OCI-LY3 (cell line): ENCODE measurements at regions not wholly inside any gene's neighbourhood (a gene's known extent, or its start where the extent isn't known, plus 50 kb on each side); places are given as distances from the start of the nearest gene placed in this dataset.
A peak's percentile ranks its signal among the peaks of the same experiment; 100 is the strongest.
"Not testable (repeated sequence)": the region's sequence is repeated elsewhere in the genome, so short reads cannot be mapped to it uniquely, and the experiment has no call there.

Experiments used
- H2AFZ ChIP-seq: fragments of 200-600, 300-600 bp; shearing (Covaris generic); 2 replicates; pipeline ENCODE4 v1.6.0; 2014; ENCODE audit warnings: antibody characterized with exemption, low read depth, low read length
- H3K27ac ChIP-seq: fragments of 200-600, 300-600 bp; sonication (generic); 2 replicates; pipeline ENCODE4 v1.5.1; 2014; ENCODE audit warnings: mild to moderate bottlenecking, low read length, moderate library complexity, mixed read lengths
- H3K27me3 ChIP-seq: fragments of 200-600, 300-600 bp; sonication (generic); 2 replicates; pipeline ENCODE4 v1.6.1; 2014; ENCODE audit warnings: low read depth, low read length, mixed read lengths
- H3K36me3 ChIP-seq: fragments of 200-600, 300-600 bp; sonication (generic); replicated peaks from 2 replicates; pipeline ENCODE3; 2014; ENCODE audit warnings: low read depth, low read length, mixed read lengths
- H3K4me1 ChIP-seq: fragments of 300-600, 200-600 bp; sonication (generic); 2 replicates; pipeline ENCODE4 v1.6.1; 2014; ENCODE audit warnings: low read length, mixed read lengths
- H3K4me2 ChIP-seq: fragments of 200-600, 300-600 bp; sonication (generic); 2 replicates; pipeline ENCODE4 v1.6.1; 2014; ENCODE audit warnings: low read length, mixed read lengths
- H3K4me3 ChIP-seq: fragments of 300-600, 200-600 bp; sonication (generic); 2 replicates; pipeline ENCODE4 v1.5.1; 2014; ENCODE audit warnings: antibody characterized with exemption, mild to moderate bottlenecking, low read length, moderate library complexity
- H3K79me2 ChIP-seq: fragments of 300-600, 200-600 bp; shearing (Covaris generic); 2 replicates; pipeline ENCODE4 v1.6.1; 2014; ENCODE audit warnings: mild to moderate bottlenecking, low read length, mixed read lengths
- H3K9ac ChIP-seq: fragments of 300-600, 200-600 bp; shearing (Covaris generic); 2 replicates; pipeline ENCODE4 v1.6.0; 2014; ENCODE audit warnings: mild to moderate bottlenecking, low read length, moderate library complexity
- H3K9me3 ChIP-seq: fragments of 200-600, 300-600 bp; shearing (Covaris generic); 2 replicates; pipeline ENCODE4 v1.6.1; 2014; ENCODE audit warnings: low read length, mixed read lengths; ENCODE audit not compliant: insufficient read depth
- H4K20me1 ChIP-seq: fragments of 200-600, 300-600 bp; sonication (generic); 2 replicates; pipeline ENCODE4 v1.6.1; 2016; ENCODE audit warnings: low read length, mixed read lengths; ENCODE audit not compliant: insufficient read depth

DNA sequence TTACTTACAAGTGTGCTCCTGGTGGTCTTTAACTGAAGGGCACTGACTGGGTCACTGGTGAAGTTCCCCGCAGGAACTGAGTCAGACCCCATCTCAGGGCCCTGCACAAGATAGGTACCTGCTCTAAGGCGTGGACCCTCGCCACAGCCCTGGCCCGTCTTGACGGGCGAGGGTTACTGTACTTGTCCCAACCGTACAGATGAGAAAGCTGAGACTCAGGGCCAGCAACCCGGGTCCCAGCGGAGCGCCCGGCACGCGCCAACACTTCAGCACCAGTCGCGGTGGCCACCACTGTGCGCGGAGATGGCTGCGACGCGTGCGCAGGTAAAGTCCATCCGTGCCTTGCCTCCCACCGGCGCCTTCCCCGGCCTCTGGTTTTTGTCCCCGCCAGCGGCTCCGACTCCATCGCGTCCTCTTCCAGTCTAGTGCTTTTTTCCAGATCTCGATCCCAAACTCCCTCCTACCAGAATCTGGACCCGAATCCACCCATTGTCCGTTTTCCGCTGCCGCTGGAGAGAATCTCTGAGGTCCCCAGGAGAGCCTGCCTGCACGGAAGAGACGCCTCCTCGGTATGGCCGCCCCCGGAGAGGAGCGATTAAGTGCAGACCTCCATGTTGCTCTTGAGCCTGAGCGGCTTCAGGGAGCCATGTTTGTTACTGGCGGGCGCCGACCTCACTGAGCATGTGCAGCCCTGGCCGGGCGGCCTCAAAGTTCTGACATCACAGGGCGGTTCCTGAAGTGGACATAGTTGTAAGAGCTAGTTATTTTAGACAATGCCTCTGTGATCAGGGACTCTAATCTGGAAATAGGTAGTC lies 1707.8 kb downstream of the SPATA31A7 start:
- peak overlapping the region; percentile 66 for H3K9ac ChIP-seq
- H4K20me1 ChIP-seq, H3K79me2 ChIP-seq, H3K36me3 ChIP-seq, H3K27me3 ChIP-seq, H3K4me1 ChIP-seq, H3K9me3 ChIP-seq: not testable (repeated sequence)
- peak overlapping the region; percentile 35 for H3K4me2 ChIP-seq
- peak overlapping the region; percentile 73 for H3K4me3 ChIP-seq
- H3K27ac ChIP-seq = peak overlapping the region; percentile 58
- H2AFZ ChIP-seq = 0 out of 2 replicates have a peak overlapping the region, but pooled peaks have one; percentile 52

DNA sequence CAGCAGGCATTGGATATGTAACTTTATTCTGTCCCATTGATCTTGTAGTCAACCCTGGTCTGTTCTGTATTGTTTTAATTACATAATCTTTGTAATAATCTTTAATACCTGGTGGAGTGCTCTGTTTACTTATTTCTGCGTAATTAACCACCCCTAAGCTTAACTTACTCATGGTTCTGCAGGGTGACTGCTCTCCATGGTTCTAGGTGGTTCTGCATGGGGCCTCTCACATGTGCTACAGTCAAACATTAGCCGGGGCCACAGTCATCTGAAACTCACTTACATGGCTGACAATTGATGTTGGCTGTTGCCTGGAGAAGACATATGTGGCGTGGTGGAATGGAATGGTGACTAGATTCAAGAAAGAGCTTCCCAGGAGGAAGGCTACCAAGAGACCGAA lies 1709.8 kb downstream of the SPATA31A7 start:
- H2AFZ ChIP-seq, H3K27ac ChIP-seq, H3K4me1 ChIP-seq, H3K9me3 ChIP-seq, H3K79me2 ChIP-seq, H3K9ac ChIP-seq, H3K4me3 ChIP-seq, H3K4me2 ChIP-seq, H3K27me3 ChIP-seq, H4K20me1 ChIP-seq, H3K36me3 ChIP-seq: not testable (repeated sequence)

DNA sequence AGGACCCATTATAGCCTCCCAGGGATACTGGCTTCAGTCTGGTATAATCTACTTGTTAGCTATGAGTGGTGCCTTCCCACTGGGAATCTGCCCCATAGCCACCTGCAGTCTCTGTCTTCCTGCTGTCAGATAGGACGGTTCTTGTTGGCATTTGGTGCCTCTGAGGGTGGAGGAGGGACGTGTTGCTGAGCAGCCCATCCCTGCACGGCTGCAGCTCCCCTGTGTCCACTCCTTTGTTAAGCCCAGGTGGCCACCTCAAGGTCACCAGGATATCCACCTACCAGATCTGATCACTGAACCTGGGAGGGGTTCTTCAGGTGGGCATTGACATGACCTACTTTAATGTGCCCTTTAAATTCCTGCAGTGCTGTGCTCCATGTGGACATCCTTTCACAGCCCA lies 1714.2 kb downstream of the SPATA31A7 start:
- not testable (repeated sequence) for H3K9ac ChIP-seq, H3K36me3 ChIP-seq, H3K4me1 ChIP-seq, H2AFZ ChIP-seq, H3K4me3 ChIP-seq, H3K4me2 ChIP-seq, H3K27me3 ChIP-seq, H3K27ac ChIP-seq, H4K20me1 ChIP-seq, H3K79me2 ChIP-seq, H3K9me3 ChIP-seq

DNA sequence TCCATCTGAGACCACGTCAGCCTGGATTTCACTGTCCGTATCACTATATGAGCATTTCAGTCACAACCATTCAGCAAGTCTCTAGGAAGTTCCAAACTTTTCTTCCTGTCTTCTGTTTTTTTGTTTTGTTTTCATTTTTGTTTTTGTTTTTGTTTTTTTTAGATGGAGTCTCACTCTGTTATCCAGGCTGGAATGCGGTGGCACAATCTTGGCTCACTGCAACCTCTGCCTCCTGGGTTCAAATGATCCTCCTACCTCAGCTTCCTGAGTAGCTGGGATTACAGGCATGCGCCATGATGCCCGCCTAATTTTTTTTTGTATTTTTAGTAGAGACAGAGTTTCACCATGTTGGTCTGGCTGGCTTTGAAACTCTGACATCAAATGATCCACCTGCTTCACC lies 1715.9 kb downstream of the SPATA31A7 start:
- not testable (repeated sequence) for H3K4me3 ChIP-seq, H3K9me3 ChIP-seq, H3K36me3 ChIP-seq, H3K79me2 ChIP-seq, H3K27ac ChIP-seq, H3K27me3 ChIP-seq, H3K9ac ChIP-seq, H3K4me1 ChIP-seq, H4K20me1 ChIP-seq, H2AFZ ChIP-seq, H3K4me2 ChIP-seq

DNA sequence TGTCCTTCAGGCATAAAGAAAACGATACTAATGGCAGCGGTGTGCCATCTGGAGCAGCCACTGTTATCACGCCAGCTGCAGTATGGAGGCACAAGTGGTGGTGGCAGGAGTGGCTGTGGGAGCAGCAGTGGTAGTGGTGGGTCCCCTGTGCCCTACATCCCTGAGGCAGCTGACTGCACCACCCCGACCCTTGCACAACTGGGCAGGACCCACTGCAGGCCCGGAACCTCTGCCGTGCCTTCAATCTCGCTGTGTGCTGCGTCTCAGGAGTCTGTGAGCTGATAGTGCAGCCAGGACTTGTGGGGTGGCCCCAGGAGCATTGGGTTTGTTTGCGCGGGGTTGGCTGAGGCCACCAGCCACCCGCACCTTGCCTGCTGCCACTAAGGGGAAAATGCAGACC lies 1718.0 kb downstream of the SPATA31A7 start:
- H3K4me2 ChIP-seq, H3K4me1 ChIP-seq: not testable (repeated sequence)

DNA sequence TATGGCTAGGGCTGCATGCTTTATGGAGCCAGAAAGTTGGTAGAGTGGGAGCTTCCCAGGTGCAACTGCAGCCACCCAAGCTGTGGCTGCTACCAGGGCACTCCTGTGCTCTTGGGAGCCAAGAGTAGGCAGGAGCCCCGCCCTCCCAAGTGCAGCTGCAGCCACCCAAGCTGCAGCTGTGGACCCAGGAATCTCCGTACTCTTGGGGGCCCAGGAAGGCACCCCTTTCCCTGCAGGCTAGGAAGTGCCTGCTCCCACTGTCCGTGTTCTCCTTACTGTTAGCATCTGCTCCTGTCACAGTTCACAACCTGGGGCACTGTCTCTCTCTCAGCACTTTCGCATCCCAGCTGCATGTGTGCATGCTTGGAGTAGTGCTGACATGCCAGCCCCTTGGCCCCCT lies 1718.4 kb downstream of the SPATA31A7 start:
- H3K4me2 ChIP-seq, H3K36me3 ChIP-seq, H3K4me1 ChIP-seq, H3K27ac ChIP-seq, H2AFZ ChIP-seq, H3K9me3 ChIP-seq, H3K4me3 ChIP-seq, H3K27me3 ChIP-seq, H3K79me2 ChIP-seq, H3K9ac ChIP-seq, H4K20me1 ChIP-seq: not testable (repeated sequence)

More for the DNA sequence above, 1718.0 kb downstream of the SPATA31A7 start:
- H3K9ac ChIP-seq, H3K79me2 ChIP-seq, H3K27me3 ChIP-seq, H3K36me3 ChIP-seq, H4K20me1 ChIP-seq, H3K4me3 ChIP-seq, H3K9me3 ChIP-seq, H2AFZ ChIP-seq, H3K27ac ChIP-seq: not testable (repeated sequence)

DNA sequence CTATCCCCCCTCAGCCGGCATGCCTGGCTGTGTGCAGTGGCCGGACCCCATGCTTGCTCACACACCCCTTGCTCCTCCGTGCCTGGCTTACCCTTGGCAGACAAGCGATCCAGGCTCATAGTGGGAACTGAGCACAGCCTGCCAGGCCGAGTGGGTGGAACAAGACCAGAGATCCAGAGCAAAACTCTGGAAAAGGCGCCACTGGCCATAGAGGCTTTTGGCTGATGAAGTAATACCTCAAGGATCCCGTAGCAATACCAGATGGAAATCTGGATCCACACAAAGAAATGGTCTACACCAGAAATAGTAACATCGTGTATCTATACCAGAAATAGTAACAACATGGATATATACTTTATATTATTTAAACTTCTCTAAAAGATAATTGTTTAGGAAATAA lies 1719.6 kb downstream of the SPATA31A7 start:
- not testable (repeated sequence) for H2AFZ ChIP-seq, H3K9me3 ChIP-seq, H3K36me3 ChIP-seq, H3K27me3 ChIP-seq, H3K79me2 ChIP-seq, H4K20me1 ChIP-seq, H3K9ac ChIP-seq, H3K4me1 ChIP-seq, H3K4me3 ChIP-seq, H3K27ac ChIP-seq, H3K4me2 ChIP-seq

DNA sequence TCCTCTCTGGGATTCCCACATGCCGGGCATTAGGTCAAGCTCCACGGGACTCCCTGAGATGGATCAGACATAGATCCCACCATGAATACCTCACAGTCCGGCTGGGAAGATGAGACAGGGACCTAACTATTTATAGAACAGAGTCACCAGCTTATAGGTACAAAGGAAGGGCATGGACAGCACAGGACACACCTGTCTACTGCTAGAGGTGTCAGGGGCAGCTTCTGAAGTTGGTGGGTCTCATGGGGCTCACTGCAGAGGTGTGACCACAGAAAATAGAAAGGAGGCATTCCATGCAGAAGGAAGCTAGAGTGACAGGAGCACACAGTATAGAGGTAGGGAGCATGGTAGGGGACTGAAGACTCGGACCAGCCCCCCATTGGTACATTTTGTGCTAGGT lies 1722.4 kb downstream of the SPATA31A7 start:
- not testable (repeated sequence) for H3K4me2 ChIP-seq, H3K9me3 ChIP-seq, H3K9ac ChIP-seq, H3K4me1 ChIP-seq, H3K27ac ChIP-seq, H3K27me3 ChIP-seq, H3K36me3 ChIP-seq, H3K4me3 ChIP-seq, H3K79me2 ChIP-seq, H4K20me1 ChIP-seq, H2AFZ ChIP-seq

DNA sequence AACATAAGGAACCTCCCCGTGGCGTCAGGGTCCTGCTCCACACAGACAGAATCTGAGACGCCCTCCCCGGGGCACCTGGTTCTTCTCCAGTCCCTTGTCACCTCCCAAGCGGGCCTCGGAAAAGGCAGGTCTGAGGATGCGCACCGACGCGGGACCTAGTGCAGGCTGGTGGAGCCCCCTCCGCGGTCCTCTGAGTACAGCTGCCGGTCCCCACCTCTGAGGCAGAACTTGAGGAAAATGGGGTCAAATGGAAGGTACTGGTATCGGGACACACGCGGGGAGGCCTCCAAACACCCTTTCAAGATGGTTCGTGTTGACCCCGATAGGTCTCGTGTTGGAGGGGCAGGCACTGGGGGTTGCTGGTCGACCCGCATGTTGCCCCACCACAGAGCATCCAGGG lies 1725.3 kb downstream of the SPATA31A7 start:
- not testable (repeated sequence) for H3K27me3 ChIP-seq, H3K9me3 ChIP-seq, H3K36me3 ChIP-seq, H3K9ac ChIP-seq, H4K20me1 ChIP-seq, H3K79me2 ChIP-seq, H3K27ac ChIP-seq, H2AFZ ChIP-seq, H3K4me1 ChIP-seq
- Histone ChIP-seq H3K4me3 (peak overlapping the region; percentile 51; the same call in 1 of the 2 replicates), H3K4me2 (peak overlapping the region; percentile 43; the same call in 1 of the 2 replicates)

DNA sequence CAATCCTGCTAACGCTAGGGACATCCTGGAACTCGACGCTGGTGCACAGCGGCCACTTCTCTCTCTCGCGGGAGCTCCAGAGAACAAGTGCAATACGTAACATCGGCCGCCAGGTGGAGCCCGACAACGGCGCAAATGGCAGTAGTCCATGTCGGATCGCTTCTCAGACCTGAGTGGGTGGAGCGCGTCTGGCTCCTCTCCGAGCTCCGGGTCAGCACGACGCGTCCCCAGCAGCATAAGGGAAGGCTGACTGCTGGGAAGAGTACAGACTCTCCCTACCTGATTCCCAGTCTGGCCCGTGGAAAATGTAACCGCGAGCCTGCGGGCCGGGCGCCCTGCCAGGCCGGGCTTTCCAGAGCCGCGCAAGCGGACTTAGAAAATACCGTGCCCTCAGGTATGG lies 1725.8 kb downstream of the SPATA31A7 start:
- H2AFZ ChIP-seq, H3K79me2 ChIP-seq, H3K4me1 ChIP-seq, H3K9ac ChIP-seq, H3K9me3 ChIP-seq, H3K27ac ChIP-seq, H4K20me1 ChIP-seq, H3K4me3 ChIP-seq, H3K4me2 ChIP-seq, H3K27me3 ChIP-seq, H3K36me3 ChIP-seq: not testable (repeated sequence)
